ENCODE measurements at regions not wholly inside any gene's neighbourhood (a gene's known extent, or its start where the extent isn't known, plus 50 kb on each side); places are given as distances from the start of the nearest gene placed in this dataset.

- TF ChIP-seq SIN3A (IDR thresholded peaks at IDR 0.05; ENCODE audit: borderline replicate concordance, insufficient read depth, low read depth, low read length) (no peak), CTCF (IDR thresholded peaks at IDR 0.05) (no peak)
Measured at GRCh38 chr10:28967031-28967430, 289.7 kb downstream of the BAMBI start.

Data from Panc1 (cell line).